H1 (cell line): ENCODE measurements at regions not wholly inside any gene's neighbourhood (a gene's known extent, or its start where the extent isn't known, plus 50 kb on each side); places are given as distances from the start of the nearest gene placed in this dataset.

Experiments
- CTCF ChIA-PET: fragments of 300-600 bp; sonication (Branson Sonifier 250); formaldehyde crosslinking; loops from one replicate; lab custom pipeline; 2021; ENCODE audit not compliant: partially characterized antibody; lab: Charles Lee
- POLR2A ChIA-PET: fragments of 300-600 bp; sonication (Branson Sonifier 250); formaldehyde crosslinking; loops from one replicate; lab custom pipeline; 2021; ENCODE audit warnings: inconsistent platforms; ENCODE audit not compliant: partially characterized antibody; lab: Charles Lee
- DNase-seq, 2 experiments: peaks; one replicate each; pipeline versions ENCODE4 v3.0.0 to v3.0.0-alpha.2; 2010 to 2022; ENCODE audit warnings: low spot score in 2 of 2, low read depth in 1 of 2, mixed read lengths in 1 of 2
- FAIRE-seq: peaks from 2 replicates; lab custom pipeline; 2011; peaks lifted over from hg19 to GRCh38; lab: Jason Lieb, UNC
- H2AFZ ChIP-seq: 2 replicates; pipeline ENCODE4 v1.8.1; 2012; ENCODE audit warnings: low read length, inconsistent platforms
- H2AK5ac ChIP-seq: 2 replicates; pipeline ENCODE4 v1.6.1; 2013; ENCODE audit warnings: low read depth, low read length
- H2BK120ac ChIP-seq: replicated peaks from 2 replicates; pipeline ENCODE3; 2013; ENCODE audit warnings: low read depth, low read length, inconsistent platforms
- H2BK12ac ChIP-seq: 2 replicates; pipeline ENCODE4 v1.6.1; 2013; ENCODE audit warnings: low read depth, low read length
- H2BK15ac ChIP-seq: 2 replicates; pipeline ENCODE4 v1.6.1; 2013; ENCODE audit warnings: low read length
- H2BK20ac ChIP-seq: 2 replicates; pipeline ENCODE4 v1.6.1; 2013; ENCODE audit warnings: low read length
- H2BK5ac ChIP-seq: 2 replicates; pipeline ENCODE4 v1.6.1; 2013; ENCODE audit warnings: low read depth, low read length
- H3K14ac ChIP-seq: 2 replicates; pipeline ENCODE4 v1.6.1; 2013; ENCODE audit warnings: inconsistent platforms; ENCODE audit not compliant: insufficient read length
- H3K18ac ChIP-seq: 2 replicates; pipeline ENCODE4 v1.6.1; 2013; ENCODE audit warnings: low read length; ENCODE audit errors: extremely low read depth
- H3K23ac ChIP-seq: 2 replicates; pipeline ENCODE4 v1.6.1; 2013; ENCODE audit warnings: inconsistent platforms; ENCODE audit not compliant: insufficient read length
- H3K23me2 ChIP-seq: 2 replicates; pipeline ENCODE4 v1.6.1; 2013; ENCODE audit warnings: low read depth, low read length
- H3K27ac ChIP-seq: 2 replicates; pipeline ENCODE4 v1.6.1; 2011; ENCODE audit warnings: low read depth, low read length, inconsistent platforms
- H3K27me3 ChIP-seq, 4 experiments: replicated peaks in 1 of 4; 1 replicate in 1 of 4; 2 replicates in 3 of 4; pipeline versions ENCODE4 v1.6.1 to v1.8.1; 2011 to 2013; ENCODE audit warnings: low read length in 3 of 4, mild to moderate bottlenecking in 3 of 4, inconsistent platforms in 2 of 4, mixed read lengths in 2 of 4, moderate library complexity in 1 of 4; ENCODE audit not compliant: control insufficient read depth in 3 of 4, insufficient read depth in 3 of 4; ENCODE audit errors: extremely low read depth in 1 of 4
- H3K36me3 ChIP-seq, 4 experiments: 2 replicates each; pipeline versions ENCODE4 v1.6.1 to v1.8.1; 2011 to 2013; ENCODE audit warnings: mild to moderate bottlenecking in 4 of 4, low read length in 3 of 4, moderate library complexity in 2 of 4, control low read depth in 1 of 4, inconsistent platforms in 1 of 4; ENCODE audit not compliant: insufficient read depth in 4 of 4, control insufficient read depth in 2 of 4
- H3K4ac ChIP-seq: replicated peaks from 2 replicates; pipeline ENCODE3; 2013; ENCODE audit warnings: low read length, low read depth, mixed read lengths, inconsistent platforms; ENCODE audit not compliant: insufficient read length
- H3K4me1 ChIP-seq, 4 experiments: replicated peaks in 1 of 4; 1 replicate in 1 of 4; 2 replicates in 3 of 4; pipeline versions ENCODE4 v1.6.1 to v1.8.1; 2011 to 2013; ENCODE audit warnings: low read length in 3 of 4, inconsistent platforms in 2 of 4, mixed read lengths in 1 of 4; ENCODE audit not compliant: insufficient read depth in 4 of 4, control insufficient read depth in 3 of 4
- H3K4me2 ChIP-seq, 2 experiments: 2 replicates each; pipeline versions ENCODE4 v1.6.1 to v1.8.1; 2011 to 2013; ENCODE audit warnings: low read depth in 2 of 2, low read length in 2 of 2, control low read depth in 1 of 2, inconsistent platforms in 1 of 2, mild to moderate bottlenecking in 1 of 2; ENCODE audit not compliant: insufficient read depth in 1 of 2
- H3K4me3 ChIP-seq, 4 experiments: fragments of 200-600, 300-600 bp in 1 of 4; sonication (generic), shearing (Covaris generic), sonication (Bioruptor Twin) in 1 of 4; 2 replicates each; pipeline versions ENCODE4 v1.5.1 to v1.8.1; 2011 to 2016; ENCODE audit warnings: low read length in 4 of 4, low read depth in 3 of 4, control low read depth in 2 of 4, inconsistent platforms in 2 of 4, mild to moderate bottlenecking in 2 of 4, mixed read lengths in 1 of 4, moderate library complexity in 1 of 4; ENCODE audit not compliant: insufficient read depth in 2 of 4; ENCODE audit errors: extremely low read depth in 1 of 4
- H3K56ac ChIP-seq: replicated peaks from 2 replicates; pipeline ENCODE3; 2013; ENCODE audit warnings: low read depth, mild to moderate bottlenecking, mixed read lengths, low read length, inconsistent platforms; ENCODE audit not compliant: insufficient read length
- H3K79me1 ChIP-seq: 2 replicates; pipeline ENCODE4 v1.6.1; 2013; ENCODE audit warnings: low read depth, low read length, control low read depth
- H3K79me2 ChIP-seq, 2 experiments: 2 replicates each; pipeline versions ENCODE4 v1.6.1 to v1.8.1; 2012 to 2013; ENCODE audit warnings: low read length in 2 of 2, mild to moderate bottlenecking in 2 of 2, inconsistent platforms in 1 of 2; ENCODE audit not compliant: insufficient read depth in 2 of 2, control insufficient read depth in 1 of 2
- H3K9ac ChIP-seq, 4 experiments: replicated peaks in 1 of 4; 1 replicate in 1 of 4; 2 replicates in 3 of 4; pipeline versions ENCODE4 v1.6.1 to v1.8.1; 2011 to 2013; ENCODE audit warnings: low read depth in 3 of 4, low read length in 3 of 4, control low read depth in 2 of 4, mild to moderate bottlenecking in 2 of 4, moderate library complexity in 2 of 4, inconsistent platforms in 1 of 4; ENCODE audit errors: extremely low read depth in 1 of 4
- H3K9me3 ChIP-seq, 2 experiments: 2 replicates each; pipeline versions ENCODE4 v1.6.1 to v1.8.1; 2012 to 2013; ENCODE audit warnings: mild to moderate bottlenecking in 2 of 2, moderate library complexity in 2 of 2, control low read depth in 1 of 2, inconsistent platforms in 1 of 2, low read depth in 1 of 2, low read length in 1 of 2, mixed read lengths in 1 of 2; ENCODE audit not compliant: insufficient read depth in 2 of 2
- H4K20me1 ChIP-seq, 2 experiments: replicated peaks in 1 of 2; 2 replicates each; pipeline versions ENCODE3 to v1.8.1; 2011 to 2013; ENCODE audit warnings: inconsistent platforms in 2 of 2, low read length in 2 of 2, mild to moderate bottlenecking in 1 of 2; ENCODE audit not compliant: insufficient read depth in 2 of 2, control insufficient read depth in 1 of 2
- H4K5ac ChIP-seq: 2 replicates; pipeline ENCODE4 v1.6.1; 2013; ENCODE audit warnings: low read length, low read depth, mixed read lengths, inconsistent platforms; ENCODE audit not compliant: insufficient read length
- H4K8ac ChIP-seq: 2 replicates; pipeline ENCODE4 v1.8.0; 2013; ENCODE audit warnings: mild to moderate bottlenecking, moderate library complexity, low read length, inconsistent platforms; ENCODE audit not compliant: insufficient read depth; ENCODE audit errors: extremely low read depth
- H4K91ac ChIP-seq: replicated peaks from 2 replicates; pipeline ENCODE3; 2013; ENCODE audit warnings: low read length, mixed read lengths, inconsistent platforms; ENCODE audit not compliant: insufficient read length
- CTBP2 ChIP-seq: IDR thresholded peaks from 2 replicates; pipeline ENCODE4 v1.7.0; 2011; ENCODE audit warnings: borderline replicate concordance, mild to moderate bottlenecking, moderate library complexity, mixed read lengths, low read length; ENCODE audit not compliant: insufficient read depth, insufficient read length
- GTF2F1 ChIP-seq: IDR thresholded peaks from 2 replicates; pipeline ENCODE4 v1.6.1; 2012; ENCODE audit warnings: low read depth, low read length, improper control_type of control experiment, borderline replicate concordance
- RXRA ChIP-seq: IDR thresholded peaks from 2 replicates; pipeline ENCODE4 v1.6.1; 2011; ENCODE audit warnings: low read depth, mild to moderate bottlenecking, low read length, moderate library complexity; ENCODE audit not compliant: insufficient read depth
- SP2 ChIP-seq: IDR thresholded peaks from 2 replicates; pipeline ENCODE4 v1.6.1; 2012; ENCODE audit warnings: mild to moderate bottlenecking, low read length, inconsistent platforms
- SP4 ChIP-seq: IDR thresholded peaks from 2 replicates; pipeline ENCODE4 v1.6.1; 2012; ENCODE audit warnings: low read length, inconsistent platforms
- TCF12 ChIP-seq: IDR thresholded peaks from 2 replicates; pipeline ENCODE4 v1.6.1; 2011; ENCODE audit warnings: low read depth, mild to moderate bottlenecking, low read length
- WGBS, 2 experiments: shearing (Covaris generic) in 1 of 2; methylation state at CpG; one replicate each; pipeline versions ENCODE4 v1.1.6 to v1.1.7; 2013 to 2015; ENCODE audit warnings: low lambda C conversion rate in 2 of 2, mixed read lengths in 2 of 2, inconsistent platforms in 1 of 2, low coverage in 1 of 2, missing lambda C conversion rate in 1 of 2; ENCODE audit not compliant: insufficient replicate concordance in 2 of 2, insufficient coverage in 1 of 2, insufficient read length in 1 of 2; ENCODE audit errors: extremely low coverage in 1 of 2, missing lambda C conversion rate in 1 of 2; 5-methylcytosine and 5-hydroxymethylcytosine counted together

- CTCF ChIA-PET: interaction anchor here (1.9 kb wide), 1 partner anchor 12 kb away, joined by 5 read pairs; no protein-coding TSS in a partner anchor
- H2BK120ac ChIP-seq: no peak overlapping the region
- POLR2A ChIA-PET: no interaction called here
- no peak overlapping the region for H2BK5ac ChIP-seq
- no peaks in the 10 kb centered on the region for H3K9me3 ChIP-seq
- no peak overlapping the region for H3K18ac ChIP-seq
- H3K23me2 ChIP-seq: no peaks in the 10 kb centered on the region; the same call in 1 of the 2 replicates
- H3K9ac ChIP-seq: no peak overlapping the region
- no peak overlapping the region for H3K14ac ChIP-seq
- H2BK20ac ChIP-seq: peak overlapping the region; percentile 55; the same call in 1 of the 2 replicates
- H4K20me1 ChIP-seq: no peaks in the 10 kb centered on the region
- H3K27ac ChIP-seq: no peak overlapping the region
- H3K4me3 ChIP-seq: no peak overlapping the region
- TF ChIP-seq SP2 (no peak), RXRA (no peak), GTF2F1 (no peak), SP4 (no peak), TCF12 (no peak), CTBP2 (no peak)
- H4K5ac ChIP-seq: no peak overlapping the region
- H3K56ac ChIP-seq: no peak overlapping the region
- H3K4ac ChIP-seq: no peak overlapping the region
- FAIRE-seq (no peak), DNase-seq (no peak)
- no peaks in the 10 kb centered on the region for H3K4me1 ChIP-seq
- no peak overlapping the region for H2AK5ac ChIP-seq
- H3K36me3 ChIP-seq: no peaks in the 10 kb centered on the region
- no peak overlapping the region for H4K8ac ChIP-seq
- H3K4me2 ChIP-seq: no peak overlapping the region
- no peak overlapping the region for H4K91ac ChIP-seq
- H3K79me2 ChIP-seq: no peaks in the 10 kb centered on the region
- H2BK12ac ChIP-seq: no peak overlapping the region
- 52% methylated on average over 2 of the region's 2 CpGs; no CpG with 5 or more reads in 1 of the 2 experiments for WGBS, 2 experiments
- H3K23ac ChIP-seq: no peak overlapping the region
- H2AFZ ChIP-seq: no peak overlapping the region
- H3K27me3 ChIP-seq: no peaks in the 10 kb centered on the region
- H2BK15ac ChIP-seq: no peak overlapping the region
- H3K79me1 ChIP-seq: no peaks in the 10 kb centered on the region
These were observed 203.9 kb downstream of the VGLL3 start for GRCh38 chr3:86787091-86787490.
